ENCODE measurements at regions not wholly inside any gene's neighbourhood (a gene's known extent, or its start where the extent isn't known, plus 50 kb on each side); places are given as distances from the start of the nearest gene placed in this dataset.

DNA sequence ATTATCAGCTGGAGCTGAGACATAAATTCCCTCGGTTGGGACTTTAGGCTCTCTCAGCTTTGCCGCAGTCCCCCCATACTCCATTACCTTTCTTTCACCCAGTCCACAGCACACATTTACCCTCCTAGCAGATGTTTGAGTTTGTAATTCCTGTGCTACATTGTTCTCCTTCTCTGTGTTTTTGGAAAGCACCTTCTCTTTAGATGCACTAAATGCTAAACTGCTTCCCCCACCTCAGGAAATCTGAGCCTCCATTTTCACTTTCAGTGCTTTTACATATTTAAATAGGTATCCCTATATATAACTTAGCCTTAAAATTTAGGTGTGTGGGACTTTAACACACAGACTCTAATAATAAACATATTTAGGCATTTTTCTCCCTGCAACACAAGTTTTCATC is 356.9 kb downstream of the NFIB start:
- Histone ChIP-seq H3K79me2 (ENCODE audit: low read length) (no peaks in the 10 kb centered on the region), H3K4me1 (ENCODE audit: low read length) (peaks cover 21% of the 10 kb centered on the region), H3K27ac (ENCODE audit: low read length) (peak overlapping the region; percentile 58), H3K36me3 (replicated peaks; ENCODE audit: low read depth, low read length) (no peaks in the 10 kb centered on the region), H3K9me3 (ENCODE audit: insufficient read depth, low read length) (no peaks in the 10 kb centered on the region), H2AFZ (ENCODE audit: low read depth, low read length) (0 out of 2 replicates have a peak overlapping the region, but pooled peaks have one; percentile 57), H3K9ac (ENCODE audit: low read length) (peak overlapping the region; percentile 20; the same call in 1 of the 2 replicates), H3K4me2 (ENCODE audit: low read length) (peak overlapping the region; percentile 38), H3K27me3 (ENCODE audit: low read depth, low read length) (no peaks in the 10 kb centered on the region), H3K4me3 (ENCODE audit: low read length) (peak overlapping the region; percentile 38), H4K20me1 (ENCODE audit: insufficient read depth, low read length) (no peaks in the 10 kb centered on the region)
- TF ChIP-seq, protein P1, sequence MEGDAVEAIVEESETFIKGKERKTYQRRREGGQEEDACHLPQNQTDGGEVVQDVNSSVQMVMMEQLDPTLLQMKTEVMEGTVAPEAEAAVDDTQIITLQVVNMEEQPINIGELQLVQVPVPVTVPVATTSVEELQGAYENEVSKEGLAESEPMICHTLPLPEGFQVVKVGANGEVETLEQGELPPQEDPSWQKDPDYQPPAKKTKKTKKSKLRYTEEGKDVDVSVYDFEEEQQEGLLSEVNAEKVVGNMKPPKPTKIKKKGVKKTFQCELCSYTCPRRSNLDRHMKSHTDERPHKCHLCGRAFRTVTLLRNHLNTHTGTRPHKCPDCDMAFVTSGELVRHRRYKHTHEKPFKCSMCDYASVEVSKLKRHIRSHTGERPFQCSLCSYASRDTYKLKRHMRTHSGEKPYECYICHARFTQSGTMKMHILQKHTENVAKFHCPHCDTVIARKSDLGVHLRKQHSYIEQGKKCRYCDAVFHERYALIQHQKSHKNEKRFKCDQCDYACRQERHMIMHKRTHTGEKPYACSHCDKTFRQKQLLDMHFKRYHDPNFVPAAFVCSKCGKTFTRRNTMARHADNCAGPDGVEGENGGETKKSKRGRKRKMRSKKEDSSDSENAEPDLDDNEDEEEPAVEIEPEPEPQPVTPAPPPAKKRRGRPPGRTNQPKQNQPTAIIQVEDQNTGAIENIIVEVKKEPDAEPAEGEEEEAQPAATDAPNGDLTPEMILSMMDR (IDR thresholded peaks at IDR 0.05; ENCODE audit: low read depth, low read length) = no peak
- no peak for TF ChIP-seq EZH2phosphoT487 (IDR thresholded peaks at IDR 0.05; ENCODE audit: low read depth)

DNA sequence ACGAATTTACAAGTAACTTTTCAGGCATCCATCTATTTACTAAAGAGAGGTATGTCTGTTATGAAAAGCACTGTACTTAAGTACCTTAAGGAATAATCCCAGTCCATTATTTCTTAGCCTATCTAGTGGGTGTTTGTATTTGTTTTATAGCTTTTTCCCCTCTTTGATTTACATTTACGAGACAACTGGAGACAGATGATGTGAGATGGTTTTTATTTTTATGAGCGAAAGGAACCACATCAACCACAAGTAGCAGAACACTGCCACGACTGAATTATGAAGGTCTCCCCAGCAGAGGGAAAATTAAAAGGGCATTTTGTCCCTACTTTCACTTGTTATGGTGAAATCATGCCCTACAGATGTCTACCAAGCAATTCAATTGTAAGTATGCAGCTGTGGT is 357.8 kb downstream of the NFIB start:
- no peaks in the 10 kb centered on the region for H3K36me3 ChIP-seq (replicated peaks; ENCODE audit: low read depth, low read length)
- no peaks in the 10 kb centered on the region for H3K9me3 ChIP-seq (ENCODE audit: insufficient read depth, low read length)
- TF ChIP-seq, protein P1 (IDR thresholded peaks at IDR 0.05; ENCODE audit: low read depth, low read length) = no peak
- no peaks in the 10 kb centered on the region for H3K27me3 ChIP-seq (ENCODE audit: low read depth, low read length)
- peak overlapping the region; percentile 38; the same call in 1 of the 2 replicates for H3K4me3 ChIP-seq (ENCODE audit: low read length)
- H3K79me2 ChIP-seq (ENCODE audit: low read length) = no peaks in the 10 kb centered on the region
- H3K4me1 ChIP-seq (ENCODE audit: low read length) = peaks cover 21% of the 10 kb centered on the region
- H4K20me1 ChIP-seq (ENCODE audit: insufficient read depth, low read length) = no peaks in the 10 kb centered on the region
- H2AFZ ChIP-seq (ENCODE audit: low read depth, low read length) = no peak overlapping the region
- no peak overlapping the region for H3K9ac ChIP-seq (ENCODE audit: low read length)
- H3K27ac ChIP-seq (ENCODE audit: low read length) = peak overlapping the region; percentile 58
- H3K4me2 ChIP-seq (ENCODE audit: low read length) = peak overlapping the region; percentile 38

DNA sequence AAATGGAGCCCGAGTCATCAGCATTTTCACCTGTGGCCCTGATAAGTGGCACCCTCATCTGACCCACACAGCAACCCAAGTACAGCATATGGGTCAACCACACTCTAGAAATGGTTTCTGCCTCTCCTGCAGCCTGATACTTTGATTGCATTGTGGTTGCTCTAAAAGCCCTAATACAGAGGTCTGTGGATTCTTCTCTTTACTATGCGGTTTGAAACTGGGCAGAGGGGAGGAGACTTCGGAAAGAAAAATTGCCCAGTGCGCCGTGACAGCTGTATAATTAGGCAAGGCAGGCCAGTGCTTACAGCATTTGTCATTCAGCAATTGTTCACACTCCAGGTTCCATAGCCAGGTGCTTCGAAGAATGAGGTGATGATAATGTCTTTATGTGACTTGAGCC is 361.0 kb downstream of the NFIB start:
- Histone ChIP-seq H3K4me2 (ENCODE audit: low read length) (no peak overlapping the region), H4K20me1 (ENCODE audit: insufficient read depth, low read length) (no peaks in the 10 kb centered on the region), H3K4me3 (ENCODE audit: low read length) (no peak overlapping the region), H3K9me3 (ENCODE audit: insufficient read depth, low read length) (no peaks in the 10 kb centered on the region), H2AFZ (ENCODE audit: low read depth, low read length) (no peak overlapping the region), H3K36me3 (replicated peaks; ENCODE audit: low read depth, low read length) (no peaks in the 10 kb centered on the region), H3K79me2 (ENCODE audit: low read length) (no peaks in the 10 kb centered on the region), H3K9ac (ENCODE audit: low read length) (no peak overlapping the region), H3K27me3 (ENCODE audit: low read depth, low read length) (no peaks in the 10 kb centered on the region), H3K27ac (ENCODE audit: low read length) (no peak overlapping the region), H3K4me1 (ENCODE audit: low read length) (peaks cover 21% of the 10 kb centered on the region)
- no peak for TF ChIP-seq EZH2phosphoT487 (IDR thresholded peaks at IDR 0.05; ENCODE audit: low read depth)
- TF ChIP-seq, protein P1 (IDR thresholded peaks at IDR 0.05; ENCODE audit: low read depth, low read length) = no peak

DNA sequence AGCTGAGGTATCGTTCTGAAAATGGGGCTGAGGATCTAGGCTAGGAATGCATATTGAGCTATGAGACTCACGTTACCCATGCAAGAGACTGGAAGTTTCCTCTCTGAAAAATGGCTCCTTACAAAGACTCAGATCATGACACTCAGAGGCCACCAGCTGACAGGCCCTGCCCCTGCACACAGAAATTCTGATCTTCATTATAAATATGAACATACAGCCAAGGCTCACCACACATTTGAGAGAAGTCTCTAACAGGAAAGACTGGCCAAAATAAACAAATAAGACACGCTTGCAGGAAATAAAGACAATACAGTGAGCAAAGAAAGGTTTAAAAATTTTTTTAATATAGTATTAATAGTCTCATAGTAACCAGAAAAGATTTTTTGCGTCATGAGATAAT is 365.9 kb downstream of the NFIB start:
- H3K79me2 ChIP-seq (ENCODE audit: low read length) = no peaks in the 10 kb centered on the region
- no peak overlapping the region for H2AFZ ChIP-seq (ENCODE audit: low read depth, low read length)
- H3K4me1 ChIP-seq (ENCODE audit: low read length) = peaks cover 10% of the 10 kb centered on the region
- no peaks in the 10 kb centered on the region for H4K20me1 ChIP-seq (ENCODE audit: insufficient read depth, low read length)
- no peak overlapping the region for H3K27ac ChIP-seq (ENCODE audit: low read length)
- H3K27me3 ChIP-seq (ENCODE audit: low read depth, low read length) = no peaks in the 10 kb centered on the region
- H3K4me3 ChIP-seq (ENCODE audit: low read length) = no peak overlapping the region
- no peaks in the 10 kb centered on the region for H3K9me3 ChIP-seq (ENCODE audit: insufficient read depth, low read length)
- no peak for TF ChIP-seq EZH2phosphoT487 (IDR thresholded peaks at IDR 0.05; ENCODE audit: low read depth)
- TF ChIP-seq, protein P1 (IDR thresholded peaks at IDR 0.05; ENCODE audit: low read depth, low read length) = no peak
- no peaks in the 10 kb centered on the region for H3K36me3 ChIP-seq (replicated peaks; ENCODE audit: low read depth, low read length)
- H3K9ac ChIP-seq (ENCODE audit: low read length) = no peak overlapping the region
- no peak overlapping the region for H3K4me2 ChIP-seq (ENCODE audit: low read length)

Measured in OCI-LY3 (cell line).